H9 (cell line): ENCODE measurements at regions not wholly inside any gene's neighbourhood (a gene's known extent, or its start where the extent isn't known, plus 50 kb on each side); places are given as distances from the start of the nearest gene placed in this dataset.

ENCODE experiments used
- DNase-seq: peaks from one replicate; pipeline ENCODE4 v3.0.0-alpha.2; 2017
- H2AFZ ChIP-seq: one replicate; pipeline ENCODE4 v1.6.1; 2013; ENCODE audit warnings: mild to moderate bottlenecking, low read length, control low read depth, moderate library complexity
- H2AK5ac ChIP-seq: 2 replicates; pipeline ENCODE4 v1.6.1; 2013; ENCODE audit warnings: low read length, control low read depth, mixed read lengths; ENCODE audit not compliant: insufficient read length
- H2BK120ac ChIP-seq: one replicate; pipeline ENCODE4 v1.6.1; 2013; ENCODE audit warnings: low read depth, mild to moderate bottlenecking, low read length, control low read depth, inconsistent platforms; ENCODE audit not compliant: poor library complexity, severe bottlenecking
- H2BK12ac ChIP-seq: 2 replicates; pipeline ENCODE4 v1.6.1; 2013; ENCODE audit warnings: low read length, control low read depth, mixed read lengths, low read depth; ENCODE audit not compliant: insufficient read length
- H2BK15ac ChIP-seq: 2 replicates; pipeline ENCODE4 v1.6.1; 2013; ENCODE audit warnings: low read depth, low read length, control low read depth
- H2BK20ac ChIP-seq: one replicate; pipeline ENCODE4 v1.6.1; 2013; ENCODE audit warnings: low read depth, mild to moderate bottlenecking, low read length, control low read depth, inconsistent platforms; ENCODE audit not compliant: poor library complexity, severe bottlenecking
- H2BK5ac ChIP-seq: 2 replicates; pipeline ENCODE4 v1.6.1; 2013; ENCODE audit warnings: low read length, control low read depth, mixed read lengths; ENCODE audit not compliant: insufficient read length
- H3K14ac ChIP-seq: 2 replicates; pipeline ENCODE4 v1.6.1; 2013; ENCODE audit warnings: low read length, control low read depth; ENCODE audit not compliant: insufficient read depth
- H3K18ac ChIP-seq: 2 replicates; pipeline ENCODE4 v1.6.1; 2013; ENCODE audit warnings: low read depth, mild to moderate bottlenecking, mixed read lengths, low read length, control low read depth; ENCODE audit not compliant: insufficient read length
- H3K23ac ChIP-seq: 2 replicates; pipeline ENCODE4 v1.6.1; 2013; ENCODE audit warnings: low read length, control low read depth, mixed read lengths, low read depth; ENCODE audit not compliant: insufficient read length
- H3K23me2 ChIP-seq: 2 replicates; pipeline ENCODE4 v1.6.1; 2013; ENCODE audit warnings: low read depth, mild to moderate bottlenecking, mixed read lengths, low read length, control low read depth; ENCODE audit not compliant: insufficient read length, poor library complexity, severe bottlenecking
- H3K27ac ChIP-seq: 2 replicates; pipeline ENCODE4 v1.5.1; 2013; ENCODE audit warnings: low read length, control low read depth, mixed read lengths, low read depth; ENCODE audit not compliant: insufficient read length
- H3K27me3 ChIP-seq: 2 replicates; pipeline ENCODE4 v1.6.1; 2013; ENCODE audit warnings: low read length, control low read depth, inconsistent platforms; ENCODE audit not compliant: insufficient read depth
- H3K4ac ChIP-seq: 2 replicates; pipeline ENCODE4 v1.6.1; 2013; ENCODE audit warnings: low read depth, mild to moderate bottlenecking, control low read depth, inconsistent platforms, low read length, moderate library complexity
- H3K4me1 ChIP-seq: 2 replicates; pipeline ENCODE4 v1.6.1; 2013; ENCODE audit warnings: low read length, control low read depth, inconsistent platforms; ENCODE audit not compliant: insufficient read depth
- H3K4me2 ChIP-seq: 2 replicates; pipeline ENCODE4 v1.6.1; 2013; ENCODE audit warnings: low read length, control low read depth, mixed read lengths; ENCODE audit not compliant: insufficient read length, insufficient read depth
- H3K56ac ChIP-seq: 2 replicates; pipeline ENCODE4 v1.6.1; 2013; ENCODE audit warnings: low read depth, mild to moderate bottlenecking, mixed read lengths, low read length, control low read depth; ENCODE audit not compliant: insufficient read length
- H3K79me1 ChIP-seq: 2 replicates; pipeline ENCODE4 v1.6.1; 2013; ENCODE audit warnings: low read depth, mild to moderate bottlenecking, moderate library complexity, low read length, control low read depth, inconsistent platforms; ENCODE audit not compliant: insufficient read depth, poor library complexity, severe bottlenecking
- H3K79me2 ChIP-seq: 2 replicates; pipeline ENCODE4 v1.6.1; 2013; ENCODE audit warnings: low read length, control low read depth, inconsistent platforms; ENCODE audit not compliant: insufficient read depth
- H3K9ac ChIP-seq: 2 replicates; pipeline ENCODE4 v1.6.1; 2013; ENCODE audit warnings: low read length, control low read depth, mixed read lengths; ENCODE audit not compliant: insufficient read length; ENCODE audit errors: extremely low read depth
- H3K9me3 ChIP-seq: one replicate; pipeline ENCODE4 v1.6.1; 2013; ENCODE audit warnings: low read depth, low read length, inconsistent platforms; ENCODE audit not compliant: control insufficient read depth
- H3T11ph ChIP-seq: one replicate; pipeline ENCODE4 v1.6.1; 2013; ENCODE audit warnings: mild to moderate bottlenecking, low read length, control low read depth, inconsistent platforms
- H4K20me1 ChIP-seq: one replicate; pipeline ENCODE4 v1.6.1; 2013; ENCODE audit not compliant: control insufficient read depth, insufficient read length, insufficient read depth
- H4K5ac ChIP-seq: 2 replicates; pipeline ENCODE4 v1.6.1; 2013; ENCODE audit warnings: low read depth, mild to moderate bottlenecking, mixed read lengths, low read length, control low read depth; ENCODE audit not compliant: insufficient read length
- H4K8ac ChIP-seq: replicated peaks from 2 replicates; pipeline ENCODE4 v1.6.1; 2013; ENCODE audit warnings: low read length, control low read depth, mixed read lengths, low read depth; ENCODE audit not compliant: insufficient read length
- H4K91ac ChIP-seq: 2 replicates; pipeline ENCODE4 v1.6.1; 2013; ENCODE audit warnings: low read depth, mild to moderate bottlenecking, moderate library complexity, mixed read lengths, low read length, control low read depth; ENCODE audit not compliant: insufficient read length
- H3K27ac Mint-ChIP-seq, 3 experiments: 2 replicates in 2 of 3; 3 replicates in 1 of 3; pipeline ENCODE4 v1.8.0; 2020 to 2021; ENCODE audit warnings: mixed read lengths in 3 of 3, mild to moderate bottlenecking in 1 of 3, moderate library complexity in 1 of 3
- H3K27me3 Mint-ChIP-seq: 2 replicates; pipeline ENCODE4 v1.8.0; 2021; ENCODE audit warnings: low read depth, mild to moderate bottlenecking, moderate library complexity, mixed read lengths
- H3K36me3 Mint-ChIP-seq, 3 experiments: 2 replicates in 2 of 3; 3 replicates in 1 of 3; pipeline ENCODE4 v1.8.0; 2020 to 2021; ENCODE audit warnings: low read depth in 3 of 3, mixed read lengths in 3 of 3; ENCODE audit not compliant: insufficient read depth in 1 of 3
- H3K4me1 Mint-ChIP-seq, 2 experiments: 2 replicates each; pipeline ENCODE4 v1.8.0; 2020; ENCODE audit warnings: mixed read lengths in 2 of 2
- H3K4me3 Mint-ChIP-seq, 2 experiments: 2 replicates in 1 of 2; 3 replicates in 1 of 2; pipeline ENCODE4 v1.8.0; 2020 to 2021; ENCODE audit warnings: mild to moderate bottlenecking in 2 of 2, mixed read lengths in 2 of 2, moderate library complexity in 1 of 2
- H3K9me3 Mint-ChIP-seq, 2 experiments: 2 replicates in 1 of 2; 3 replicates in 1 of 2; pipeline ENCODE4 v1.8.0; 2020; ENCODE audit warnings: mild to moderate bottlenecking in 2 of 2, mixed read lengths in 2 of 2, moderate library complexity in 1 of 2
- CTCF ChIP-seq: fragments of 200-600 bp; sonication (generic); conservative IDR thresholded peaks from 3 replicates; pipeline ENCODE4 v1.8.0; 2021; ENCODE audit warnings: antibody characterized with exemption, mild to moderate bottlenecking

GRCh38 chr4:99710020-99710419, 52.4 kb upstream of the C4orf54 start:
- Mint-ChIP-seq H3K27me3 (no peaks in the 10 kb centered on the region), H3K9me3 (no peaks in the 10 kb centered on the region), H3K4me1 (peaks cover 0 to 4% of the 10 kb centered on the region in 2 experiments; a peak in 1 of 4 replicates), H3K4me3 (no peak overlapping the region), H3K36me3 (no peaks in the 10 kb centered on the region), H3K27ac (no peak overlapping the region)
- H3K27me3 ChIP-seq = no peaks in the 10 kb centered on the region
- no peaks in the 10 kb centered on the region for H3K9me3 ChIP-seq
- no peak for DNase-seq
- no peak overlapping the region for H3K14ac ChIP-seq
- no peak overlapping the region for H3T11ph ChIP-seq
- no peak overlapping the region for H2BK15ac ChIP-seq
- no peaks in the 10 kb centered on the region for H3K23me2 ChIP-seq
- H4K5ac ChIP-seq = no peak overlapping the region
- no peak overlapping the region for H2AFZ ChIP-seq
- H2BK5ac ChIP-seq = no peak overlapping the region
- no peak overlapping the region for H4K8ac ChIP-seq
- H3K9ac ChIP-seq = no peak overlapping the region
- H3K56ac ChIP-seq = no peak overlapping the region
- no peaks in the 10 kb centered on the region for H3K4me1 ChIP-seq
- H3K27ac ChIP-seq = no peak overlapping the region
- no peak for TF ChIP-seq CTCF
- H2BK20ac ChIP-seq = no peak overlapping the region
- H2BK120ac ChIP-seq = no peak overlapping the region
- no peak overlapping the region for H3K23ac ChIP-seq
- H2BK12ac ChIP-seq = no peak overlapping the region
- H3K18ac ChIP-seq = no peak overlapping the region
- H3K79me1 ChIP-seq = no peaks in the 10 kb centered on the region
- H4K91ac ChIP-seq = no peak overlapping the region
- H3K4me2 ChIP-seq = no peak overlapping the region
- no peaks in the 10 kb centered on the region for H3K79me2 ChIP-seq
- H3K4ac ChIP-seq = no peak overlapping the region
- no peak overlapping the region for H2AK5ac ChIP-seq
- H4K20me1 ChIP-seq = no peaks in the 10 kb centered on the region
